Fibroblast of lung (primary cell): ENCODE measurements at regions not wholly inside any gene's neighbourhood (a gene's known extent, or its start where the extent isn't known, plus 50 kb on each side); places are given as distances from the start of the nearest gene placed in this dataset.

Experiments used
- EZH2 ChIP-seq: IDR thresholded peaks from 2 replicates; pipeline ENCODE4 v1.5.1; 2012; ENCODE audit warnings: low read length, control low read depth, mild to moderate bottlenecking; ENCODE audit errors: missing control alignments
- TF ChIP-seq, protein P1 (sequence below), 2 donors: IDR thresholded peaks in 1 of 2; conservative IDR thresholded peaks in 1 of 2; 1 replicate in 1 of 2; 2 replicates in 1 of 2; pipeline ENCODE4 v1.5.1; 2011 to 2012; ENCODE audit warnings: low read length in 2 of 2, control low read depth in 1 of 2, inconsistent platforms in 1 of 2, low read depth in 1 of 2, mild to moderate bottlenecking in 1 of 2

DNA sequence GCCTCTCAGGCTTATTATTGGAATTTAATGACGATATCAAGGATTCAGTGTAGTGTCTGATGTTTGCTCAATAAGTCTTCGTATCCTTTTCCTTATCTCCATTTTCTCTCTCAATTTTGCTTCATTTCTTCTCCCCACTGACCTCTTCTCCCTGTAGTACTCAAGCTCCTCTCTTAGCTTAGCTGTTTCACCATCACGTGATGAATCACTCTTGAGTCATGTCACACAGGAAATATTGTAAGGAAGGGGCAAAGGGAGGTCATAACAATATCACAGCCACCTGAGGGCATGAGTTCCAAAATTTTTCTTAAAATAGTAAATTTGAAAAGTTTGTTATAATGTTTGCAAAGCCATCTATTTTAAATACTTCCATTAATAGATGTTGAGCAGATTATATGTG, 392.2 kb upstream of the MARCKS start:
- TF ChIP-seq, protein P1, sequence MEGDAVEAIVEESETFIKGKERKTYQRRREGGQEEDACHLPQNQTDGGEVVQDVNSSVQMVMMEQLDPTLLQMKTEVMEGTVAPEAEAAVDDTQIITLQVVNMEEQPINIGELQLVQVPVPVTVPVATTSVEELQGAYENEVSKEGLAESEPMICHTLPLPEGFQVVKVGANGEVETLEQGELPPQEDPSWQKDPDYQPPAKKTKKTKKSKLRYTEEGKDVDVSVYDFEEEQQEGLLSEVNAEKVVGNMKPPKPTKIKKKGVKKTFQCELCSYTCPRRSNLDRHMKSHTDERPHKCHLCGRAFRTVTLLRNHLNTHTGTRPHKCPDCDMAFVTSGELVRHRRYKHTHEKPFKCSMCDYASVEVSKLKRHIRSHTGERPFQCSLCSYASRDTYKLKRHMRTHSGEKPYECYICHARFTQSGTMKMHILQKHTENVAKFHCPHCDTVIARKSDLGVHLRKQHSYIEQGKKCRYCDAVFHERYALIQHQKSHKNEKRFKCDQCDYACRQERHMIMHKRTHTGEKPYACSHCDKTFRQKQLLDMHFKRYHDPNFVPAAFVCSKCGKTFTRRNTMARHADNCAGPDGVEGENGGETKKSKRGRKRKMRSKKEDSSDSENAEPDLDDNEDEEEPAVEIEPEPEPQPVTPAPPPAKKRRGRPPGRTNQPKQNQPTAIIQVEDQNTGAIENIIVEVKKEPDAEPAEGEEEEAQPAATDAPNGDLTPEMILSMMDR (conservative IDR thresholded peaks at IDR 0.05 in 1 of 2, IDR thresholded peaks at IDR 0.05 in 1 of 2; ENCODE audit: low read depth in 1 of 2, low read length in 2 of 2) = no peak
- TF ChIP-seq EZH2 = no peak
